ENCODE measurements at regions not wholly inside any gene's neighbourhood (a gene's known extent, or its start where the extent isn't known, plus 50 kb on each side); places are given as distances from the start of the nearest gene placed in this dataset.

DNA sequence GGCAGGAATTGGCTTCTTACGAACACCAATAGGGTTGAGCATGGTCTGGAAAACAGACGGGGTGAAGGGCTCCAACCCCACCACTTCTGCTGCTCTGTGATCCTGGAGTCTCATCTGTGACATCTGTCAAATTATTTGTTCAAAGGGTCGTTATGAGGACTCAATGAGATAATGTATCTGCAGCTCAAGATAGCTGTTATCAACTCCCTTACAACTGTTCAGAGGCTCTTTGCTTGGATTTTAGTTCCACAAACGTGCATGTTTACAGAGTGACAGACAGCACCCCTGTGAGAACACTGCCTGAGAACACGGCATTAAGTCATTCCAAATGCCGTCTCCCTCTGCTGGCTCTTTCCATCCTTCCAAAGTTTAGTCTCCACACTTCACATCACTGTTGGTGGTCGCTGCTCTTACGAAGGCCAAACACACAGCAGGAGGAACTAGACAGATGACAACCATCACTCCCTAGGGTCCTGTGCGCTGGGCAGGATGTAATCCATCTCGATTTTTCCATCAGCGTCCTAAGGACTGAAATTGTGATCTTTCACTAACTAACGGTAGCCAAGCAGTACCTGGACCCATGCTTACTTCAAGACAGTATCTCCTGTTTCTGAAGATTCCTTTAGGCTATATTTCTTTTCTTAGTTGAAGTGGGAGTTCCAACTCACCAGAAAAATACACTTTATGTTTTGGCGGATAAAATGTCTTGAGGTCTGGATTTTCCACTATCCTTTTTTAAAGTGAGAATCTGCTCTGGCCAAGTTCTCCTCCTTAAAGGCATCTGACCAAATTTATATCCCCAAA lies 220.3 kb downstream of the ANAPC1 start:
- TF ChIP-seq CTCF (IDR thresholded peaks at IDR 0.05; ENCODE audit: borderline replicate concordance, extremely low read depth, insufficient read depth): no peak
- intact Hi-C loops (cut with DNase I): no loop called here
- Histone ChIP-seq H3K27me3 (ENCODE audit: control insufficient read depth, insufficient read depth, low read length) (no peaks in the 10 kb centered on the region), H3K9me3 (ENCODE audit: control insufficient read depth in 2 of 3, insufficient read depth in 1 of 3, low read length in 3 of 3) (no peaks in the 10 kb centered on the region), H3K27ac (ENCODE audit: low read depth in 2 of 2, low read length in 2 of 2) (no peak overlapping the region), H3K36me3 (ENCODE audit: control insufficient read depth in 2 of 3, insufficient read depth in 3 of 3, low read length in 3 of 3) (no peaks in the 10 kb centered on the region), H3K4me1 (ENCODE audit: control insufficient read depth in 2 of 3, insufficient read depth in 2 of 3, low read depth in 1 of 3, low read length in 3 of 3) (peaks cover 3 to 14% (median 7%) of the 10 kb centered on the region in 3 donors), H3K9ac (ENCODE audit: low read length in 3 of 3) (no peak overlapping the region), H3K4me3 (ENCODE audit: low read length in 3 of 3) (no peak overlapping the region)
- FAIRE-seq (no peak), DNase-seq (peak in 2 of 5 donors; percentile 5 to 63)

DNA sequence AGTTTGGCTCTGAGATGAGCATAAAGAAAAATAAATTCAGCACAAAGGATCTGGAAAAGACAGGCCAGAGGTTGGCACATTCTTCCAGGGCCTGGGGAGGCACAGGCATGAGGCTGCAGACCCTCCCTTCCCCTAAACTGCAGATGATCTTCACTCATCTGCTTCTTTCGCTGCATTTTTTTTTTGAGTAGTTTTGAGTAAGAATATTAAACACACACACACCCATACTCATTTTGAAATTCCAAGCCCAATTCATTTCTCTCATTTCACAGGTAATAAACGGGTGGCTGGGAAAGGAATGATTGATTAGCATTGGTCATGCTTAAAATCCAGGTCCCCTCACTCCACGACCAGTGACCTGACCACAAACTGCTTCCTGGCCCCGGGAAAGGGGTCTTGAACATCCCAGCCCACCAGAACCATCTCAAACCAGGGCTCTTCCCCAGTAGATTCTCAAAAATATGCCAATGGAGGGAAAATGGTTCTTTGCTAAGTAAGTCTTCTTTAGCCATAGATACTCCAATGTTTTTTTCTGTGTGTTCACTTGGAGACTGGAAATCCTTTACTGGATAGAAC lies 219.6 kb downstream of the ANAPC1 start:
- Histone ChIP-seq H3K27me3 (ENCODE audit: control insufficient read depth, insufficient read depth, low read length) (no peaks in the 10 kb centered on the region), H3K4me1 (ENCODE audit: control insufficient read depth in 2 of 3, insufficient read depth in 2 of 3, low read depth in 1 of 3, low read length in 3 of 3) (peaks cover 0 to 10% (median 3%) of the 10 kb centered on the region in 3 donors)
- no peak for FAIRE-seq

GRCh38 chr2:111665011-111665410 lies 219.0 kb downstream of the ANAPC1 start:
- Histone ChIP-seq H3K9ac (ENCODE audit: low read length in 3 of 3) (no peak overlapping the region), H3K27me3 (ENCODE audit: control insufficient read depth, insufficient read depth, low read length) (no peaks in the 10 kb centered on the region), H3K4me1 (ENCODE audit: control insufficient read depth in 2 of 3, insufficient read depth in 2 of 3, low read depth in 1 of 3, low read length in 3 of 3) (peaks cover 0 to 7% (median 1%) of the 10 kb centered on the region in 3 donors), H3K27ac (ENCODE audit: low read depth in 2 of 2, low read length in 2 of 2) (no peak overlapping the region), H3K4me3 (ENCODE audit: low read length in 3 of 3) (no peak overlapping the region), H3K9me3 (ENCODE audit: control insufficient read depth in 2 of 3, insufficient read depth in 1 of 3, low read length in 3 of 3) (no peaks in the 10 kb centered on the region), H3K36me3 (ENCODE audit: control insufficient read depth in 2 of 3, insufficient read depth in 3 of 3, low read length in 3 of 3) (no peaks in the 10 kb centered on the region)
- TF ChIP-seq CTCF (IDR thresholded peaks at IDR 0.05; ENCODE audit: borderline replicate concordance, extremely low read depth, insufficient read depth): no peak
- intact Hi-C loops (cut with DNase I): no loop called here
- FAIRE-seq (no peak), DNase-seq (peak in 1 of 5 donors; percentile 15)

More for the DNA sequence above, 219.6 kb downstream of the ANAPC1 start:
- Histone ChIP-seq H3K4me3 (ENCODE audit: low read length in 3 of 3) (no peak overlapping the region), H3K9me3 (ENCODE audit: control insufficient read depth in 2 of 3, insufficient read depth in 1 of 3, low read length in 3 of 3) (no peaks in the 10 kb centered on the region), H3K27ac (ENCODE audit: low read depth in 2 of 2, low read length in 2 of 2) (no peak overlapping the region), H3K36me3 (ENCODE audit: control insufficient read depth in 2 of 3, insufficient read depth in 3 of 3, low read length in 3 of 3) (no peaks in the 10 kb centered on the region), H3K9ac (ENCODE audit: low read length in 3 of 3) (no peak overlapping the region)
- intact Hi-C loops (cut with DNase I): no loop called here
- no peak for DNase-seq
- TF ChIP-seq CTCF (IDR thresholded peaks at IDR 0.05; ENCODE audit: borderline replicate concordance, extremely low read depth, insufficient read depth): no peak

Measured in kidney (tissue), 13 donors.